HepG2 (cell line): ENCODE measurements at regions not wholly inside any gene's neighbourhood (a gene's known extent, or its start where the extent isn't known, plus 50 kb on each side); places are given as distances from the start of the nearest gene placed in this dataset.

Experiments used
- ATAC-seq: fragments of 200-7000 bp; cut with Tn5 transposase; 3 replicates; pipeline ENCODE4 v1.9.1; 2020; ENCODE audit warnings: mild to moderate bottlenecking, moderate library complexity
- BruUV-seq: library from RNA; stranded (reverse); fragments of 400-500 nt; replicated peaks from 2 replicates; lab custom pipeline; 2021; lab: Mats Ljungman, UMichigan
- CTCF ChIA-PET: fragments of 300-600 bp; formaldehyde crosslinking; extraction: SDS; loops from one replicate; lab custom pipeline; 2021; ENCODE audit warnings: low total read pairs, inconsistent platforms, low intra/inter-chr PET ratio; lab: Yijun Ruan, JAX
- POLR2A ChIA-PET: fragments of 350-600 bp; sonication (Branson Sonifier 250); formaldehyde crosslinking; loops from one replicate; lab custom pipeline; 2020; ENCODE audit warnings: antibody characterized with exemption, inconsistent platforms; lab: Yijun Ruan, JAX
- DNase-seq: peaks from one replicate; pipeline ENCODE4 v3.0.0-alpha.2; 2015; ENCODE audit warnings: low spot score
- FAIRE-seq: peaks from 3 replicates; lab custom pipeline; 2011; peaks lifted over from hg19 to GRCh38; lab: Jason Lieb, UNC
- H2AFZ ChIP-seq: one replicate; pipeline ENCODE4 v1.6.1; 2011; ENCODE audit warnings: low read length, inconsistent platforms
- H3K27ac ChIP-seq: fragments of 300-600 bp; 3 replicates; pipeline ENCODE4 v1.8.0; 2011; ENCODE audit warnings: mixed run types, mild to moderate bottlenecking, mixed read lengths, low read length, inconsistent platforms; ENCODE audit not compliant: insufficient read depth; ENCODE audit errors: extremely low read length
- H3K27me3 ChIP-seq, 2 experiments: fragments of 200-600 bp in 1 of 2; 2 replicates in 1 of 2; 3 replicates in 1 of 2; pipeline versions ENCODE4 v1.6.0 to v1.8.0; 2011; ENCODE audit warnings: low read length in 2 of 2, mild to moderate bottlenecking in 2 of 2, moderate library complexity in 2 of 2, inconsistent platforms in 1 of 2; ENCODE audit not compliant: insufficient read depth in 2 of 2, control insufficient read depth in 1 of 2
- H3K36me3 ChIP-seq, 2 experiments: fragments of 200-600 bp in 1 of 2; replicated peaks in 1 of 2; 2 replicates in 1 of 2; 3 replicates in 1 of 2; pipeline versions ENCODE4 v1.5.1 to v1.8.0; 2011; ENCODE audit warnings: low read length in 2 of 2, inconsistent platforms in 1 of 2; ENCODE audit not compliant: insufficient read depth in 2 of 2, control insufficient read depth in 1 of 2
- H3K4me1 ChIP-seq: 2 replicates; pipeline ENCODE4 v1.5.1; 2012; ENCODE audit warnings: low read length, inconsistent platforms; ENCODE audit not compliant: insufficient read depth
- H3K4me2 ChIP-seq: 2 replicates; pipeline ENCODE4 v1.6.0; 2011; ENCODE audit warnings: low read depth, low read length, inconsistent platforms
- H3K4me3 ChIP-seq, 3 experiments: fragments of 200-600 bp in 1 of 3; sonication (generic), shearing (Covaris generic) in 1 of 3; replicated peaks in 1 of 3; 2 replicates each; pipeline ENCODE4 v1.5.1; 2011 to 2016; ENCODE audit warnings: low read length in 3 of 3, inconsistent platforms in 2 of 3, low read depth in 2 of 3, mild to moderate bottlenecking in 2 of 3, control low read depth in 1 of 3, mixed read lengths in 1 of 3; ENCODE audit not compliant: insufficient read depth in 1 of 3
- H3K79me2 ChIP-seq: one replicate; pipeline ENCODE4 v1.6.1; 2011; ENCODE audit warnings: low read length, inconsistent platforms; ENCODE audit not compliant: insufficient read depth
- H3K9ac ChIP-seq: 2 replicates; pipeline ENCODE4 v1.6.0; 2011; ENCODE audit warnings: mild to moderate bottlenecking, low read depth, low read length, inconsistent platforms; ENCODE audit not compliant: insufficient read depth
- H3K9me3 ChIP-seq: 2 replicates; pipeline ENCODE4 v1.5.1; 2012; ENCODE audit warnings: mild to moderate bottlenecking, low read length
- H4K20me1 ChIP-seq: 2 replicates; pipeline ENCODE4 v1.6.0; 2011; ENCODE audit warnings: inconsistent platforms, mild to moderate bottlenecking, low read length, moderate library complexity; ENCODE audit not compliant: insufficient read depth
- ATF7-NPFF ChIP-seq: sonication (generic); formaldehyde crosslinking; IDR thresholded peaks from 2 replicates; pipeline ENCODE4 v1.8.1; 2023; ENCODE audit warnings: mild to moderate bottlenecking, low read depth, missing genetic modification reagents, moderate library complexity
- DNMT3B ChIP-seq: conservative IDR thresholded peaks from 2 replicates; pipeline ENCODE4 v1.6.1; 2016; ENCODE audit warnings: missing biosample characterization, control low read depth
- MATR3 ChIP-seq: sonication (generic); formaldehyde crosslinking; IDR thresholded peaks from 2 replicates; pipeline ENCODE4 v1.4.0; 2020; ENCODE audit warnings: missing genetic modification reagents
- MAZ ChIP-seq, 2 experiments: sonication (generic) in 1 of 2; formaldehyde crosslinking in 1 of 2; IDR thresholded peaks; 2 replicates each; pipeline versions ENCODE4 v1.5.0 to v1.6.1; 2012 to 2020; ENCODE audit warnings: low read depth in 2 of 2, mild to moderate bottlenecking in 2 of 2, borderline replicate concordance in 1 of 2, improper control_type of control experiment in 1 of 2, low read length in 1 of 2, missing genetic modification reagents in 1 of 2, moderate library complexity in 1 of 2
- MED1 ChIP-seq: sonication (generic); formaldehyde crosslinking; IDR thresholded peaks from 2 replicates; pipeline ENCODE4 v1.4.0; 2020; ENCODE audit warnings: missing genetic modification reagents
- NR1H2 ChIP-seq: sonication (generic); formaldehyde crosslinking; IDR thresholded peaks from 2 replicates; pipeline ENCODE4 v1.8.1; 2022; ENCODE audit warnings: low read depth, missing genetic modification reagents, borderline replicate concordance
- PHF20 ChIP-seq: sonication (generic); formaldehyde crosslinking; IDR thresholded peaks from 2 replicates; pipeline ENCODE4 v1.5.0; 2020; ENCODE audit warnings: mild to moderate bottlenecking, missing genetic modification reagents
- ZC3H4 ChIP-seq: sonication (generic); formaldehyde crosslinking; IDR thresholded peaks from 2 replicates; pipeline ENCODE4 v1.4.0; 2020; ENCODE audit warnings: missing genetic modification reagents, borderline replicate concordance
- ZNF180 ChIP-seq: sonication (generic); formaldehyde crosslinking; IDR thresholded peaks from 2 replicates; pipeline ENCODE4 v1.4.0; 2020; ENCODE audit warnings: low read depth, missing genetic modification reagents, borderline replicate concordance
- WGBS: methylation state at CpG from one replicate; pipeline ENCODE4 v1.1.6; 2017; ENCODE audit warnings: low lambda C conversion rate; 5-methylcytosine and 5-hydroxymethylcytosine counted together
- in situ Hi-C: cut with HindIII; loops from 2 replicates; pipeline ENCODE4 v1.10.0; 2017; ENCODE audit warnings: low pct_unique_long_range_greater_than_20kb; ENCODE audit not compliant: extremely low pct_ligation_motif_present
- intact Hi-C: fragments of 100-400 bp; cut with micrococcal nuclease; formaldehyde crosslinking; loops from one replicate; pipeline ENCODE4 v1.10.0; 2022; ENCODE audit not compliant: unreplicated experiment
- TF ChIP-seq, protein P1 (sequence below): sonication (generic); formaldehyde crosslinking; IDR thresholded peaks from 2 replicates; pipeline ENCODE4 v1.8.1; 2023; ENCODE audit warnings: mild to moderate bottlenecking, moderate library complexity, missing genetic modification reagents
- TF ChIP-seq, protein P2 (sequence below): sonication (generic); formaldehyde crosslinking; IDR thresholded peaks from 2 replicates; pipeline ENCODE4 v1.4.0; 2020; ENCODE audit warnings: missing genetic modification reagents

DNA sequence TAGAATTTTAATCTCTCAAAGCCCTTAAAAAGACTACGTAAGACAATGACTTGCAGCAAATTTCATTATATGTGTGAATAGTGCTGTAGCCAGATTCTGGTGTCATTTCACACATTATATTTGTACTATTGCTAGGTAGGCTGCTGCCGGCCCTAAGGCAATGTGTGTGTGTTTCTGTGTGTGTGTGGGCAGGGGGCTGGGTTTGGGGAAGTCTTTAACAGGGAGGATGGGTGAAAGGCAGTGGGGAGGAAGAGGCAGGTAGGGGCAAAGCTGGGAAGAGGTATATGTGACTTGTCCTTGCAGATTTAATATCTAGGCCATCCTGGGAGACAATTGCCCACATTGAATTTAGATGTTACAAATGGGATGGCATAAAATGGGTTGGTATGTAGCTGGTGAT, 130.8 kb downstream of the MACIR start:
- intact Hi-C loops = no loop called here
- Histone ChIP-seq H3K9me3 (no peaks in the 10 kb centered on the region), H2AFZ (no peak overlapping the region), H4K20me1 (no peaks in the 10 kb centered on the region), H3K9ac (no peak overlapping the region), H3K4me2 (no peak overlapping the region), H3K27ac (no peak overlapping the region)
- in situ Hi-C loops = no loop called here
- POLR2A ChIA-PET = no interaction called here
- ATAC-seq = no peak
- no peak for TF ChIP-seq ATF7-NPFF (CRISPR knock-in tag)
- no peak for TF ChIP-seq ZNF180 (CRISPR knock-in tag)
- TF ChIP-seq, protein P1, sequence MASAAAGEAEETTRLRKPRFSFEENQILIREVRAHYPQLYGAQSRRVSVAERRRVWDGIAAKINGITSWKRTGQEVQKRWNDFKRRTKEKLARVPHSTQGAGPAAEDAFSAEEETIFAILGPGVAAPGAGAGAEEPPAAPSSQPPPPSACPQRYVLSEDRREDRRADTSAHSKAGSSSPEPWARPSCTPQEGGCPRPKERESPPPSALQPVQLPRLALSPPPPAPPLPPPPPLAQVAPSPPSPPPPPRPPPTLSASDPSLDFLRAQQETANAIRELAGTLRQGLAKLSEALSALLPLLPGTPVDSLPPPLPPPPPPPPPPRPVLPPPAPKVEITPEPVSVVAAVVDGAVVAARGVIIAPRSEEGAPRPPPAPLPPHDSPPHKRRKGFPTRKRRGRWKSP (CRISPR knock-in tag) = no peak
- TF ChIP-seq MATR3 = no peak
- TF ChIP-seq MED1 (CRISPR knock-in tag) = no peak
- TF ChIP-seq MAZ (IDR thresholded peaks at IDR 0.05; ENCODE audit: borderline replicate concordance, low read depth, low read length) = no peak
- TF ChIP-seq MAZ (CRISPR knock-in tag; IDR thresholded peaks at IDR 0.05; ENCODE audit: low read depth) = no peak
- no peak for TF ChIP-seq ZC3H4 (CRISPR knock-in tag)
- no peak for TF ChIP-seq PHF20 (CRISPR knock-in tag)
- TF ChIP-seq, all 625 proteins: peak for 0
- no peak for DNase-seq
- no peak for FAIRE-seq
- Histone ChIP-seq H3K27me3 (no peaks in the 10 kb centered on the region), H3K79me2 (no peaks in the 10 kb centered on the region), H3K36me3 (no peaks in the 10 kb centered on the region), H3K4me1 (no peaks in the 10 kb centered on the region), H3K4me3 (no peak overlapping the region)
- BruUV-seq = no TSS peak
- CTCF ChIA-PET = no interaction called here
- 48% methylated on average over 2 of the region's 2 CpGs for WGBS

DNA sequence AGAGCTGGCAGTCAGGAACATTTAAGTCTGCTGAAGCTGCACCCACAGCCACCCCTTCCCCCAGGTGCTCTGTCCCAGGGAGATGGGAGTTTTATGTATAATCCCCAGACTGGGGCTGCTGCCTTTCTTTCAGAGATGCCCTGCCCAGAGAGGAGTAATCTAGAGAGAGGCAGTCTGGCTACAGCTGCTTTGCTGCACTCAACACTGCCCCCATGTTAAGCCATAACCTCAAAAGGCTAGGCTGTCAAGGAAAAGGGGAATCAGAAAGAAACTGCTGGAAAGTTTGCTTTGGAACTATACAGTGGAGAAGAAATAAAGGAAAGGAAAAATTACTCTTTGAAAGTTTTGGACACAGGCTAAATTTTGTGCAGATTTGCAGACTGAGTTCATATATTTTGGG, 127.2 kb downstream of the MACIR start:
- H3K27ac ChIP-seq = no peak overlapping the region
- H3K4me3 ChIP-seq = no peak overlapping the region
- H2AFZ ChIP-seq = no peak overlapping the region
- H3K79me2 ChIP-seq = no peaks in the 10 kb centered on the region
- no peak for ATAC-seq
- no peaks in the 10 kb centered on the region for H3K36me3 ChIP-seq
- CTCF ChIA-PET = no interaction called here
- no peaks in the 10 kb centered on the region for H3K9me3 ChIP-seq
- no peaks in the 10 kb centered on the region for H3K27me3 ChIP-seq
- intact Hi-C loops = no loop called here
- FAIRE-seq = no peak
- BruUV-seq = no TSS peak
- H3K4me1 ChIP-seq = no peaks in the 10 kb centered on the region
- no peaks in the 10 kb centered on the region for H4K20me1 ChIP-seq
- POLR2A ChIA-PET = no interaction called here
- no peak overlapping the region for H3K9ac ChIP-seq
- no peak overlapping the region for H3K4me2 ChIP-seq
- in situ Hi-C loops = no loop called here
- DNase-seq = no peak
- no peak for TF ChIP-seq DNMT3B (CRISPR knock-in tag)
- no peak for TF ChIP-seq NR1H2 (CRISPR knock-in tag)
- TF ChIP-seq, protein P2, sequence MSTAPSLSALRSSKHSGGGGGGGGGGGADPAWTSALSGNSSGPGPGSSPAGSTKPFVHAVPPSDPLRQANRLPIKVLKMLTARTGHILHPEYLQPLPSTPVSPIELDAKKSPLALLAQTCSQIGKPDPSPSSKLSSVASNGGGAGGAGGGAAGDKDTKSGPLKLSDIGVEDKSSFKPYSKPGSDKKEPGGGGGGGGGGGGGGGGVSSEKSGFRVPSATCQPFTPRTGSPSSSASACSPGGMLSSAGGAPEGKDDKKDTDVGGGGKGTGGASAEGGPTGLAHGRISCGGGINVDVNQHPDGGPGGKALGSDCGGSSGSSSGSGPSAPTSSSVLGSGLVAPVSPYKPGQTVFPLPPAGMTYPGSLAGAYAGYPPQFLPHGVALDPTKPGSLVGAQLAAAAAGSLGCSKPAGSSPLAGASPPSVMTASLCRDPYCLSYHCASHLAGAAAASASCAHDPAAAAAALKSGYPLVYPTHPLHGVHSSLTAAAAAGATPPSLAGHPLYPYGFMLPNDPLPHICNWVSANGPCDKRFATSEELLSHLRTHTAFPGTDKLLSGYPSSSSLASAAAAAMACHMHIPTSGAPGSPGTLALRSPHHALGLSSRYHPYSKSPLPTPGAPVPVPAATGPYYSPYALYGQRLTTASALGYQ (CRISPR knock-in tag) = no peak
